Liver (tissue), 8 donors: ENCODE measurements at regions not wholly inside any gene's neighbourhood (a gene's known extent, or its start where the extent isn't known, plus 50 kb on each side); places are given as distances from the start of the nearest gene placed in this dataset.

Experiments
- DNase-seq: peaks from one replicate; pipeline ENCODE4 v3.0.0-alpha.2; 2017; ENCODE audit warnings: low spot score
- H3K27ac ChIP-seq, 2 donors: one replicate each; pipeline ENCODE4 v1.7.0; 2013; ENCODE audit warnings: inconsistent platforms in 2 of 2, low read length in 2 of 2, control low read depth in 1 of 2, low read depth in 1 of 2, mild to moderate bottlenecking in 1 of 2
- H3K27me3 ChIP-seq, 4 donors: one replicate each; pipeline versions ENCODE4 v1.6.1 to v1.7.0; 2013; ENCODE audit warnings: low read length in 3 of 4, inconsistent platforms in 1 of 4, mild to moderate bottlenecking in 1 of 4, moderate library complexity in 1 of 4; ENCODE audit not compliant: control insufficient read depth in 4 of 4, insufficient read depth in 4 of 4
- H3K36me3 ChIP-seq, 4 donors: one replicate each; pipeline versions ENCODE4 v1.6.1 to v1.7.0; 2013; ENCODE audit warnings: low read length in 3 of 4, mild to moderate bottlenecking in 3 of 4, low read depth in 1 of 4, moderate library complexity in 1 of 4; ENCODE audit not compliant: control insufficient read depth in 4 of 4, insufficient read depth in 3 of 4
- H3K4me1 ChIP-seq, 4 donors: one replicate each; pipeline versions ENCODE4 v1.6.1 to v1.7.0; 2013; ENCODE audit warnings: low read length in 3 of 4, mild to moderate bottlenecking in 3 of 4, moderate library complexity in 1 of 4; ENCODE audit not compliant: control insufficient read depth in 4 of 4, insufficient read depth in 4 of 4
- H3K4me3 ChIP-seq, 3 donors: one replicate each; pipeline versions ENCODE4 v1.6.1 to v1.7.0; 2013; ENCODE audit warnings: low read length in 3 of 3, control low read depth in 1 of 3, low read depth in 1 of 3, mild to moderate bottlenecking in 1 of 3
- H3K9ac ChIP-seq, 2 donors: one replicate each; pipeline ENCODE4 v1.7.0; 2013; ENCODE audit warnings: low read length in 2 of 2, mild to moderate bottlenecking in 2 of 2, moderate library complexity in 2 of 2, control low read depth in 1 of 2, low read depth in 1 of 2
- H3K9me3 ChIP-seq, 4 donors: one replicate each; pipeline versions ENCODE4 v1.6.1 to v1.7.0; 2013; ENCODE audit warnings: low read length in 3 of 4; ENCODE audit not compliant: control insufficient read depth in 4 of 4
- CTCF ChIP-seq: fragments of 150-350 bp; IDR thresholded peaks from 2 replicates; pipeline ENCODE4 v1.5.1; 2017; ENCODE audit warnings: improper control_type of control experiment, low read depth, low read length; ENCODE audit not compliant: missing input control
- EGR1 ChIP-seq, 2 donors: IDR thresholded peaks; 2 replicates each; pipeline ENCODE4 v1.6.1; 2016 to 2018; ENCODE audit warnings: antibody characterized with exemption in 2 of 2, low read depth in 2 of 2
- FOXA1 ChIP-seq: IDR thresholded peaks from 2 replicates; pipeline ENCODE4 v1.6.1; 2016; ENCODE audit warnings: antibody characterized with exemption
- FOXA2 ChIP-seq: IDR thresholded peaks from 2 replicates; pipeline ENCODE4 v1.6.1; 2016; ENCODE audit warnings: antibody characterized with exemption
- GABPA ChIP-seq, 2 donors: IDR thresholded peaks in 1 of 2; conservative IDR thresholded peaks in 1 of 2; 2 replicates each; pipeline ENCODE4 v1.6.1; 2016; ENCODE audit warnings: antibody characterized with exemption in 2 of 2, mild to moderate bottlenecking in 1 of 2, moderate library complexity in 1 of 2
- MAX ChIP-seq: IDR thresholded peaks from 2 replicates; pipeline ENCODE4 v1.6.1; 2016; ENCODE audit warnings: antibody characterized with exemption
- NR2F2 ChIP-seq: IDR thresholded peaks from 2 replicates; pipeline ENCODE4 v1.6.1; 2016; ENCODE audit warnings: antibody characterized with exemption
- RAD21 ChIP-seq, 2 donors: IDR thresholded peaks; 2 replicates each; pipeline ENCODE4 v1.6.1; 2016; ENCODE audit warnings: antibody characterized with exemption in 2 of 2, mild to moderate bottlenecking in 2 of 2
- REST ChIP-seq: IDR thresholded peaks from 2 replicates; pipeline ENCODE4 v1.6.1; 2016; ENCODE audit warnings: antibody characterized with exemption, mild to moderate bottlenecking
- TAF1 ChIP-seq: conservative IDR thresholded peaks from 2 replicates; pipeline ENCODE4 v1.6.1; 2016; ENCODE audit warnings: antibody characterized with exemption, mild to moderate bottlenecking
- ZBTB33 ChIP-seq: IDR thresholded peaks from 2 replicates; pipeline ENCODE4 v1.6.1; 2016; ENCODE audit warnings: antibody characterized with exemption
- WGBS: extraction: QIAGEN DNeasy Blood & Tissue Kit; methylation state at CpG from one replicate; pipeline ENCODE4 v1.1.7; 2013; 5-methylcytosine and 5-hydroxymethylcytosine counted together
- donor health status: healthy.
- donor health status: healthy.
- donor health status: healthy.
- donor health status: healthy.
- donor health status: healthy.

- TF ChIP-seq CTCF (no peak), FOXA1 (no peak)
These were observed 63.9 kb upstream of the CDYL start (continued) for GRCh38 chr6:4712291-4712690.

- WGBS = 95% methylated on average over 3 of the region's 3 CpGs
- Histone ChIP-seq H3K36me3 (no peaks in the 10 kb centered on the region), H3K4me3 (no peak overlapping the region), H3K27ac (no peak overlapping the region), H3K9me3 (no peaks in the 10 kb centered on the region), H3K4me1 (no peaks in the 10 kb centered on the region), H3K9ac (no peak overlapping the region), H3K27me3 (no peaks in the 10 kb centered on the region)
- TF ChIP-seq GABPA (IDR thresholded peaks at IDR 0.05 in 1 of 2, conservative IDR thresholded peaks at IDR 0.05 in 1 of 2) (no peak), CTCF (no peak), RAD21 (IDR thresholded peaks at IDR 0.05) (no peak), REST (no peak), TAF1 (no peak)
- no peak for DNase-seq
These were observed 69.2 kb upstream of the CDYL start for GRCh38 chr6:4707011-4707410.

- H3K4me3 ChIP-seq = no peak overlapping the region
- TF ChIP-seq NR2F2 = no peak
- no peak for TF ChIP-seq ZBTB33
- no peak for TF ChIP-seq FOXA1
- no peak for TF ChIP-seq FOXA2
- TF ChIP-seq MAX = no peak
- TF ChIP-seq EGR1 (IDR thresholded peaks at IDR 0.05; ENCODE audit: low read depth in 2 of 2) = no peak
- no peaks in the 10 kb centered on the region for H3K36me3 ChIP-seq
- H3K9ac ChIP-seq = no peak overlapping the region
- H3K27ac ChIP-seq = no peak overlapping the region
- no peaks in the 10 kb centered on the region for H3K27me3 ChIP-seq
- no peak for DNase-seq
- H3K9me3 ChIP-seq = no peaks in the 10 kb centered on the region
- 89% methylated on average over 5 of the region's 5 CpGs for WGBS
- H3K4me1 ChIP-seq = no peaks in the 10 kb centered on the region
These were observed 70.4 kb upstream of the CDYL start for GRCh38 chr6:4705809-4706208.
